NCI-H146 treated with DMSO at 0.1 percent for 48 hours (cell line): ENCODE measurements at regions not wholly inside any gene's neighbourhood (a gene's known extent, or its start where the extent isn't known, plus 50 kb on each side); places are given as distances from the start of the nearest gene placed in this dataset.
"Not testable (repeated sequence)": the region's sequence is repeated elsewhere in the genome, so short reads cannot be mapped to it uniquely, and the experiment has no call there.

Source experiments
- DNase-seq: peaks from one replicate; lab custom pipeline; 2025; ENCODE audit not compliant: unreplicated experiment; lab: John Stamatoyannopoulos, UW

DNA sequence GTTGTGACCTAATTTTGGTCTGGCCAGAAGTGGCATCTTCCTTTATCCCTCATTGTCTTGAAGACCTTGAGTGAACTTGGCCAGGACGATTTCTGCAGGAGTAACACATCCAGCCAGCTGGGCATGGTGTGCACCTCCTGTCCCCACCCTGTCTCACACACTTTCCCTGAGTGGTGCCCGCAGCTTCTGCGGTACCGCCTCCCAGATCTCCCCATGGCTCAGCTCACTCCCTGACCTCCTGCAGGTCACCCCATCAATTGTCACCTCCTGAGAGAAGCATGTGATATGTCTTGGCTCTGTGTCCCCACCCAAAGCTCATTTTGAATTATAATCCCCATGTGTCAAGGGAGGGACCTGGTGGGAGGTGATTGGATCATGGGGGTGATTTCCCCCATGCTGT is 50.2 kb upstream of the TP53I11 start:
- no peak for DNase-seq

DNA sequence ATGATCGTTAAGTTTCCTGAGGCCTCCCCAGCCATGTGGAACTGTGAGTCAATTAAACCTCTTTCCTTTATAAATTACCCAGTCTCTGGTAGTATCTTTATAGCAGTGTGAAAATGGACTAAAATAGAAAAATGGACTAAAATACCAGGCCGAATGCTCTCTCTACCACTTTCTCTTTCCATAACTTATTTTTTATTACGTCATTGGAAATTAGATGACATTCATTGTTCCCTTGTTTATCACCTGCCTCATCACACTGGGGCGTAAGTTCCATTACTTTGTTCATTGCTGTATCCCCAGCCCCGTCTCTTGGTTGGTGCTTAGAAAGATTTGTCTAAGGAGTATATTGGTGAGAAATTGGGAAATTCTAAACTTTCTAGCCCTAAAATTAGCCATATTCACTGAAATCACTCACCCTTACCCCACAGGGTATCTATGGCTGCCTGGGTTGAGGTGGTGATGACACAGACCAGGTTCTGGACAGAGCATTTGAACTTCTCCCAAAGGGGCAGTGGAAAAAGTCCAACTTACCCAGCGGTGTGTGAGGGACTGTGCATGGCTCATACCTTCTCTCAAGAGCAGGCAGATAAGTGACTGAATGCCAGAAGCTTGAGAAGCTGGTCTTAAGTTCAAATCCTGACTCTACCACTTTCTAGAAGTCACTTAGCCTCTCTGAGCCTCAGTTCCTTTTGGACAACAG is 50.9 kb upstream of the TP53I11 start:
- no peak for DNase-seq

DNA sequence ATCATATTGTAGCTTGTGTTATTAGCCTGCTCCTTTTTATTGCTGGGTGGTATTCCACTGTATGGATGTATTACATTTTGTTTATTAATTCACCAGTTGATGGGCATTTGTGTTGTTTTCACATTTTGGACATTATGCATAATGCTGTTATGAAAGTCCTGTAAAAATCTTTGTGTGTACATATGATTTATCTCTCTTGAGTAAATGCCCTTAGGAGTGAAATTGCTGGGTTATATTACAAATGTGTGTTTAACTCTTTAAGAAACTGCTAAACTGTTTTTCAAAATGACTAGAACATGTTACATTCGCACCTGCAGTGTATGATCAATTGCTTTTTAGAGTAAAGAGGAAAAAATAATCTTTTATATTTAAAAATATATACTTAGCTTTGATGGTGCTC is 54.4 kb upstream of the TP53I11 start:
- DNase-seq: no peak

DNA sequence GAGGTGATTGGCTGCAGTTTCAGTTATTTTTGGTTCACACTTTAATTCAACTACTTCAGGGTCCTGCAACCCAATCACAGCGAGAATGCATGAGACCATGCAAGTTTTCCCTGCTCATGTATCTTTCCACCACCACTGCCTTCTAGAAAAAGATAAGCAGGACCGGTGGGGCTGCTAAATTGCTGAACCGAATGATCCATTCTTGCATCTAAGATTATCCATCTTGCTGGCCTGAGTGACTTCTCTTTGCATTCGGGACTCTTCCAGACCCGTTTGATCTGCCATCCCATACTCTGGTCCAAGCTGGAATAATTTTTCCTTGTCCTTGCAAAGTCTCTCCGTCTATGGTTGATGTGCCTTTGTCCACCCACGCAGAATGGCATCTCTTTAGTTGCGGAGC is 56.3 kb upstream of the TP53I11 start:
- DNase-seq: no peak

DNA sequence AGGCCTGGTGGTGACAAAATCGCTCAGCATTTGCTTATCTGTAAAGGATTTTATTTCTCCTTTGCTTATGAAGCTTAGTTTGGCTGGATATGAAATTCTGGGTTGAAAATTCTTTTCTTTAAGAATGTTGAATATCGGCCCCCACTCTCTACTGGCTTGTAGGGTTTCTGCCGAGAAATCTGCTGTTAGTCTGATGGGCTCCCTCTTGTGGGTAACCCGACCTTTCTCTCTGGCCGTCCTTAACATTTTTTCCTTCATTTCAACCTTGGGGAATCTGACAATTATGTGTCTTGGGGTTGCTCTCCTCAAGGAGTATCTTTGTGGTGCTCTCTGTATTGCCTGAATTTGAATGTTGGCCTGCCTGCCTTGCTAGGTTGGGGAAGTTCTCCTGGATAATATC is 65.3 kb upstream of the TP53I11 start:
- DNase-seq: not testable (repeated sequence)

DNA sequence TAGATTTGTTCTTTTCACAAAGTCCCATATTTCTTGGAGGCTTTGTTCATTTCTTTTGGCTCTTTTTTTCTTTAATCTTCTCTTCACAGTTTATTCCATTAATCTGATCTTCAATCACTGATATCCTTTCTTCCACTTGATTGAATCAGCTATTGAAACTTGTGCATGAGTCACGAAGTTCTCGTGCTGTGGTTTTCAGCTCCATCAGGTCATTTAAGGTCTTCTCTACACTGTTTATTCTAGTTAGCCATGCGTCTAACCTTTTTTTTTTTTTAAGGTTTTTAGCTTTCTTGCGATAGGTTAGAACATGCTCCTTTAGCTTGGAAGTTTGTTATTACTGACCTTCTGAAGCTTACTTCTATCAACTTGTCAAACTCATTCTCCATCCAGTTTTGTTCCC is 65.8 kb upstream of the TP53I11 start:
- not testable (repeated sequence) for DNase-seq

DNA sequence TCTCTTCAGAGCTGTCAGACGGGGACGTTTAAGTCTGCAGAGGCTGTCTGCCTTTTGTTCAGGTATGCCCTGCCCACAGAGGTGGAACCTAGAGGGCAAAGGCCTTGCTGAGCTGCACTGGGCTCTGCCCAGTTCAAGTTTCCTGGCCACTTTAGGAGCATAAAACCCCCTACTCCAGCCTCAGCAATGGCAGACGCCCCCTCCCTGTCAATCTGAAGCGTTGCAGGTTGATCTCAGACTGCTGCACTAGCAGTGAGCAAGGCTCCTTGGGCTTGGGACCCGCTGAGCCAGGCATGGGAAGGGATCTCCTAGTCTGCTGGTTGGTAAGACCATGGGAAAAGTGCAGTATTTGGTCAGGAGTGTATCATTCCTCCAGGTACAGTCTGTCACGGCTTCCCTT is 66.6 kb upstream of the TP53I11 start:
- DNase-seq: no peak

DNA sequence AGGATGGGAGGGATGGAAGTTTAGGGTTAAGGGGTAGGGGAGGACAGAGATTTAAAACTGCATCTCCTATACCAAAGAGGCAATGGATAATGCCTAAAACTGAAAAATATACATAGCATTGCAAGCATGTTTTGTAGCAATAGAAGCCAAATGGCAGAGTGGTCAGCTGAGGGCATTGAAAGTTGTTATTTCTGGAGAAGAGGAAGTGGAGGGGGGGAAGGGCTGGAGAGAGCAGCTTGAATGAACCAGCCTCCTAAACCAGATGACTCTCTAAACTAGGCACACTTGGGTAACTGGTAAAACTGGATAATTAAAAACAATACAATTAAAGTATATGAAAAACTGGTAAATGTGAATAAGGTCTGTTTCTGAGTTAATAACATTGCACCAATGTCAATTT is 70.3 kb upstream of the TP53I11 start:
- DNase-seq: no peak

DNA sequence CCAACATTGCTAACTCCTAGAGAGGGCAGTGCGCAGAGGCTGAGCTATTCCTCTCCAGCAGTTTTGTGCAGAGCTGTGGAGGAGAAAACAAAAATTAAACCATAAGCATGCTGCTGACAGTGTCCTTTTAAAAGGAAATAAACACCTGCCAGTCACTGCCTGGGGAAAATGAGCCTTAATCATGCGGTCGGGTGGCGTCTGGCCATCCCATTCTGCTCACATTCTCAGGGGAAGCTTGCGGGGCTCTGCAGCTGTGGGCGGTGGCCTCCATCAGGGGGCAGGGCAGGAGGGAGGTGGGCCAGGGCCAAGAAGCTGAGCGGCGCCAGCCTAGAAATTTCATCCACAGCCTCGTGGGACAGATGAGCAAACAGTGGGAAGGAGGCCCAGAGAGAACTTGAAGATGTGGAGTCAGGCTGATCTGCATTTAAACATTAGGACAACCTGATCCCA is 71.0 kb upstream of the TP53I11 start:
- DNase-seq: no peak

DNA sequence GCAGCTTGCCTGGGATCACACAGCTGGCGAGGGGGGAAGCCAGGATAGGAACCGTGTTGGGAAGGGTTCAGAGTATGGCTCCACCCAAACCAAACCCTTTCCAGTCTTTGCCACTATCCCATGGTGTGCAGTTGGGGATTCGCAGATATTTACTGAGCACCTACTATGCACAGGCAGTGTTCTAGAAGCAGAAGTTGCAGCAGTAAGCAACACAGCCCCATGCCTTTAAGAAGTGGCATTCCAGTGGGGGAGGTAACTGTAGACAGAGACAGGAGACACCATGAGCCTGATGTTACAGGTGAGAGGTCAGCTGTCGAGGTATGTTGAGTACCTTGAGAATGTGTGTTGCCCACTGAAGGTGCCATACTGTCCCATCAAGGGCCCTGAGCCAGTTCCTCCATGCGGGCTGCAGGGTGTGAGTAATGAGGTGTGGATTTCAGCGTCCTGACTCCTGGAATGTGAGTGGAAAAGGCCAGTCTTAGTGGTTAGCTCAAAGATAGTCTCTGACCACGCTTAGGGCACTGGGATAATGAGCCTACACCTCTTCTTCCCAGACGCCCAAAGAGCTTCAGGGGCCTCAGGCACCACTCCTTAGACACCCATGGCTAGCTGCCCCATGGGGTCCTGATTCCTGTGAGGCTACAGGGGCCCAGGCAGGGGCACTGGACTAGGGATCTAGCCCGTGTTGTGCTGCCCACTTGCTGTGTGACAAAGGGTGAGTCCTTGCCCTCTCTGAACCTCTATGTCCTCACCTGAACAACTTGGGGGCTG is 71.8 kb upstream of the TP53I11 start:
- DNase-seq: no peak

DNA sequence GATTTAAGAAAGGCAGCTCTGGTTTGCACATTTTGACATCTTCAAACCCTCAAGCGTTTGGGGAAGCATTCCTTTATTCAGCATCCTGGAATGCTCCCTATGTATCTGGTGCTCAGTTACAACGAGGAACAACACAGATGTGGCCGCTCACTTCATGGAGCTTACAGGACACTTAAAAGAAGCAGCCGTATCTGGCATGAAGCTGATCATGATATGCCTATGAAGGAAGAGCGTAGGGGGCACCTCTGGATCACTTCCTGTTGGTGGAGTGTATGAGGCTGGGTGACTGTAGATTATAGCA is 72.3 kb upstream of the TP53I11 start:
- no peak for DNase-seq

DNA sequence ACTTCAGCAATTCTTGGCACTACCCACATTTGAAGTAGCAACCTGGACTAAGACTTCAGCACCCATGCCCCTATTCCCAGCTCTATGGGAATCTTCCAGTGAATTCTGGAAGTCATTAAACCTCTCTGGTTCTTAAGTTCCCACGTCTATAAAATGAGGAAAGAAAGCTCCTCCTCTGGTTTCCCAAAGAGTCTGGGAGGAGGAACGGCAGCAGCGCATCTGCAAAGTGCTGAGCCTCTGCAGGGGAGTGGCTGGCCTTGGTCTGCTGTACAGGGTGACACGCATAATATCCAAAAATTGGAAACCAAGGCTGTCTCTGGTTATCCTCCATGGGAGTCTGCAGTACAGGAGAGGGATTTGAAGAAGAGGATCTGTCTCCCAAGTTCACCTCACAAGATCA is 73.6 kb upstream of the TP53I11 start:
- DNase-seq: no peak

DNA sequence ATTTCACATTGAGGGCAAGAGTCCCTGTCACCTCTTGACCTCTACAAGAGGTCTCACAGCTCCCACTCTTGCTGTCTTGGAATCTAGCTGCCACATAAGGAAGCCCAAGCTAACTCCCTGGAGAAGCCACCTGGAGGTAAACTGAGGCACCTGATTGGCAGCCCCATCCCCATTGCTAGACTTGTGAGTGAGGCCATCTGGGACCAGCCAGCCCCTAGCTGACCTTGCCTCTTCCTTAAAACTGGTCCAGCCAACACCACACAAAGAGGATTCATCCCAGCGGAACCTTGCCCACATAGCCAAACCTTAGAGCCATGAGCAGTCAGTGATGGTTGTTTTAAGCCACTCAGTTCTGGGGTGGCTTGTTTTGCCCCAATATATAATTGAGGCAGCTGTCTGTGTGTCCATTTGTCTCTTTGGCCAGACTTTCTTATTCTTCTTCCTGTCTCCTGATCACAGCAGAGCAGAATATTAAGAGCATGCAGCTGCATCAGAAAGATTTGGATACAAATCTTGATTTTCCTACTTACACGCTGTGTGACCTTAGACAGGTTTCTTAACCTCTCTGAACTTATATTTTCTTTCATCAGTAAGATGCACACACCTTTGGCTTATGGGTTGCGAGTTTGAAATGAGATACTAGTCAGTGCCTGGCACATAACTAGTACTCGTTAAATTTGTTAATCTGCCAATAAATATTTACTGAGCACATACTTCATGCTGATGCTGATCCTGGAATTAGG is 74.3 kb upstream of the TP53I11 start:
- no peak for DNase-seq

DNA sequence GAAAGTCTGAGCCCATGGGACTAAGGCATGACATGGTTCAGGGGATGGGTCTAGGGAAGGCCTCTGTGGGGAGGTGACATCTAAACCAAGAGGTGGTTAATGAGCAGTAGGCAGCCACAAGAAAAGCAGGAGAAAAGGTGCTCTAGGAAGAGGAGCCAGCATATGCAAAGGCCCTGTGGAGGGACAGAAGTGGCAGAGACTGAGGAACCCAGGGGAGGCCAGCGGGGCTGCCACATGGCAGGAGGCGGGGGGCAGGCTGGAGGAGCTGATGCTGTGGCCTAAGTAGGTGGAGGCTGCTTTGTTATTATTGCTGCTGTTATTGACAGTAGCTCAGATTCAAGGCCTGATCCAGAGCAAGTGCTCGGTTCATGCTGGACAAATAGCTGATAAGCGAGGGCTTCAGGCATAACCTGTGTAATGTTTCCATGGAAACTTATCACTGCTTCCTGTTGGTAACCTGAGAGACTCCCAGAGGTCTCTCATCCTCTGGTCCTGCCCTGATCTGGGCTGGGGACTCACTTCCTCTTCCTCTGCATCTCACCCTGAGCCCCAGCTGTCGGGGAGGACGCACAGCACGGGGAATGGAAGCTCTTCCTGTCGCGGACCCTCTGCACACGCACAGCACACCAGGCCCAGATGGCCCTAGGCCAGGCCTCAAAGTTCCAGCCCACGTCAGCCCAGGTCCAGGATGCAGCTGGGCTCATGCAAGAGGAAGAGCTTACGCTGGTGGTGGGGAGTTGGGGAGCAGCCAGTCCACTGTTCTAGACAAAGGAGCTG is 75.2 kb upstream of the TP53I11 start:
- peak; percentile 69 for DNase-seq

DNA sequence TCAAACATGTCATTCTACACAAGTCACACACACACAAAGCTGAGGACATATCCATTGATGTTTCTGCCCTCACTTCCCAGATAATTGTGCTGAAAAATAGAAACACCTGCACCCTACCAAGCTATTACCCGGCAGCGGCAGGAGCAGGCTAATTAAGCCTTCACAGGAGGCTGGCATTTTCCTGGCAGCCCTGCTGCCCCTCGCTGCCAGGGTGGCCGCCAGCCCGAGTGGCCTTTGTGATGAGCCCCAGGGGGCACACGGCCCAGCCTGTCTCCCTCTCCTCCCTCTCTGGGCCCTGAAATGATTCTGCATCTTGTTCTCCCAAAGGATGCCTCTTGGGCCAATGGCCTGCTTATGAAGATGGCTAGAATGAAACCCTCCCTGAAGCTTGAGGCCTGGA is 76.2 kb upstream of the TP53I11 start:
- DNase-seq: peak; percentile 63

DNA sequence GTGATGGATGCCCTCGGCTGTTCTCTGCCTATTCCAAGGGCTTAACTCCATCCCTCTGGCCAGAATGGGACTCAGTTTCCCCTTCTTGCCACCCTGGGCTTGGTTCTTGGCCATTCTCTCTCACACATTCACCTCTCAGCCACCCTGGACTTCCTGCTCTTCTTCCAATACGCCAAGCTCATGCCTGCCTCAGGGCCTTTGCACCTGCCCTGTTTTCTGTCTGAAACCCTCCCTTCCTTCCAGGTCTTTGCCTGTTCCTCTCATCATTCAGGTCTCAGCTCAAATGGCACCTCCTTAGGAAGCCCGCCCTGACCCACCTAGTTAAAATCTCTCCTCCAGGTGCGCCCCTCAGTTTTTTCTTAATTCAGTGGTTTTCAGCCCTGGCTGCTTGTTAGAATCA is 76.6 kb upstream of the TP53I11 start:
- DNase-seq: no peak

DNA sequence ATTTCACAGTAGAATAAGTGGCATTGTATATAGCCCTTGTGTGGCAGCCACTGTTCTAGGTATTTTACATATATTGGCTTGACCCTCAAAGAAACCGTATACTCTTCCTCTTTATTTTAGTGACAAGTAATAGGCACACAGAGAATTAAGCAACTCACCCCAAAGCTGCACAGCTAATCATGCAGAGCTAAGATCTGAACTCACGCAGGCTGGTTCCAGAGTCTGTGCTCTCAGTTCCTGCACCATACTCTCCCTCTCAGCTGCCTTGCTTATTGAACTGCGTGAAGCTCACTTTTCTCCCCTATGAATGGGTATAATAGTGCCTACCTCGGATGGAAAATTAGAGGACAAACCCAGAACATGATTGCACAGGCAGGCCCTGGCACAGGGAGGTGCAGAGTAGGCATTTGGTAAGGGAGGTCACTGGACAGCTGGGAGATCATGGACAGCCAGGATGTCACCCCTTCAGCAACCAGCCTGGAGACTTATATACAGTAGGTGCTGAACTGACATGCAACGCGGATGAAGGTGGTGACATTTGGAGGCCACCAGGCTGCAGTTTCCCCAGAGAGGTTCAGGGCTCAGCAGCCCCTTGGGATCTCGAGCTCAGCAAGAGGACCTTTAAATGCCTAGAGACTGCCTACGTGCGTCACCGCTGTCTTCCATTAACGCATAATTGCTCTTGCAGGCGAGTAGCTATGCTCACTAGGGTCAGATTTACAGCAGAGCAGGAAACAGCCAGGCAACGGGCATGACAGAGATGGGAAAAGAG is 78.4 kb upstream of the TP53I11 start:
- DNase-seq: no peak

DNA sequence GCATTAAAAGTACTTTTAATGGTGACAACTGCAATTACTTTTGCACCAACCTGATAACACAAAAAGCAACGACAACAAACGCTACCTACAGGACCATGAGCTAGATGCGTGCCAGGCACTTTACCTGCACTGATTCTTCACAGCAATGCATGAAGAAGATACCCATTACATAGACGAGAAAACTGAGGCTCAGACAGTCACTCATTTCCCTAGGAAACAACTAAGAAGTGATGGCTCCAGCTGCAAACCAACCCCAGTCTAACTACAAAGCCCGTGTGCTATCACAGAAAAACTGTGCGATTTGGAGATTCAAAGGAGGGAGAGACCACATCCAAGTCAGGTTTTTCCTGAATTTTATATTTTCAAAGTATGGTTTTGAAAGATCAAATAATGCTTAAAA is 80.1 kb upstream of the TP53I11 start:
- DNase-seq: no peak

DNA sequence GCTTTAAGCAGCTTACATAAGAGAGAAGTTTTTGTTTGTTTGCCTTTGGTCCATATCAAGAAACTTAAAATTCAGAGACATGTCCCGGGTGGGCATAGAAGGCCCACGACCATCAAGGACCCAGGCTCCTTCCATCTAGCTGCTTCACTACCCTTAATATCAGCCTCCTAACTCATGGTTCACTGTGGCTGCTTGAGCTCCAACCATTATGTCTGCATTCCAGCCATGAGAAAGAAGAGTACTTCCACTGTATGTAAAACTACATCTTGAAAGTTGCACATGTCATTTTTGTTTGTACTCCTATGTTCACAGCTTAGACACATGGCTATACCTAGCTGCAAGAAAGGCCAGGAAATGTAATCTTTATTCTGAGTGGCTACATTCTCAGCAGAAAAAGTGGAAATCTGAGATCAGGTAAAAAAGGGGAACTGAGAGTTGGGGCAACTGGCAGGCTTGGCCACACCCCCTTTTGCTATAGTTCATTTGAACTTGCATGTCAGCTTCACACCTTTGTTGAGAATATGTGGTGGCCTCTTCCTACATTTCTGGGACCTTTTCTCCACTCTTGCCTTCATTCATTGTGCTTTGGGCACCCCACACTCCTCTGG is 81.3 kb upstream of the TP53I11 start:
- DNase-seq: no peak

DNA sequence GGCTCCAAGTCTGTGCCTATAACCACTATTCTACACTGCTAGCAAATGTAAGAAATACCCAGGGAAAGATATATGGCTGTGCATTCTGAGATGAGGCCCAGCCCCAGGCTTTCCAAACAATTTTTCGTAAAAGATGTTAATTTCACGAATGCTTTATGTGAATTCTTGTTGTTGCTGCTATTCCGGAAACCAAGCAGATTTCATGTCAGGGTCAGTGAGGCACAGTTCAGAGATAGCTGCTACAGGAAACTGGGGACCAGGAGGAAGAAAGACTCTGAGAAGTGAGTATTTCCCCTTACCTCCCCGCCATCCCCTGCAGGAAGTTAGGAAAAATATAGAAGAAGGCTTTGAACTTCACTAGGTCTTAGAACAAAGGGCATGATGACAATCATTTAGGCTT is 84.7 kb upstream of the TP53I11 start:
- DNase-seq: no peak
